NB4 (cell line): ENCODE measurements at regions not wholly inside any gene's neighbourhood (a gene's known extent, or its start where the extent isn't known, plus 50 kb on each side); places are given as distances from the start of the nearest gene placed in this dataset.

ENCODE experiments used
- MYC ChIP-seq: IDR thresholded peaks from 2 replicates; pipeline ENCODE4 v1.6.1; 2011; ENCODE audit warnings: low read depth, low read length
- POLR2A ChIP-seq: IDR thresholded peaks from 2 replicates; pipeline ENCODE4 v1.6.1; 2011; ENCODE audit warnings: mild to moderate bottlenecking; ENCODE audit not compliant: insufficient read length; ENCODE audit errors: extremely low read depth
- TF ChIP-seq, protein P1 (sequence below): IDR thresholded peaks from 2 replicates; pipeline ENCODE4 v1.6.1; 2011; ENCODE audit warnings: low read depth, low read length
- TF ChIP-seq, protein P2 (sequence below): IDR thresholded peaks from one replicate; pipeline ENCODE4 v1.5.1; 2012; ENCODE audit warnings: low read depth, low read length

DNA sequence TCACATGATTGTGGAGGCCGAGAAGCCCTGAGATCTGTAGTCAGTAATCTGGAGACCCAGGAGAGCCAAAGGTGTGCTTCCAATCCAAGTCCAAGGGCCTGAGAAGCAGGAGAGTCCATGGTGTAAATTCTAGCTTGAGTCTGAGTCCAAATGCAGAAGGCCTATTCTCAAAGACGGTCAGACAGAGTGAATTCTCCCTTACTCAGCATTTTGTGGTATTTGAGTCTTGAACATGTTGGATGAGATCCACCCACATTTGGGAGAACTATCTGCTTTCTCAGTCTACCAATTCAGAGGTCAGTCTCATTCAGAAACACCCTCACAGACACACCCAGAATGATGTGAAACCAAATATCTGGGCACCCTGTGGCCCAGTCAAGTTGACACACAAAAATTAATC lies 128.8 kb upstream of the PTCH1 start:
- TF ChIP-seq, protein P1, sequence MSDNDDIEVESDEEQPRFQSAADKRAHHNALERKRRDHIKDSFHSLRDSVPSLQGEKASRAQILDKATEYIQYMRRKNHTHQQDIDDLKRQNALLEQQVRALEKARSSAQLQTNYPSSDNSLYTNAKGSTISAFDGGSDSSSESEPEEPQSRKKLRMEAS = no peak
- TF ChIP-seq, protein P2, sequence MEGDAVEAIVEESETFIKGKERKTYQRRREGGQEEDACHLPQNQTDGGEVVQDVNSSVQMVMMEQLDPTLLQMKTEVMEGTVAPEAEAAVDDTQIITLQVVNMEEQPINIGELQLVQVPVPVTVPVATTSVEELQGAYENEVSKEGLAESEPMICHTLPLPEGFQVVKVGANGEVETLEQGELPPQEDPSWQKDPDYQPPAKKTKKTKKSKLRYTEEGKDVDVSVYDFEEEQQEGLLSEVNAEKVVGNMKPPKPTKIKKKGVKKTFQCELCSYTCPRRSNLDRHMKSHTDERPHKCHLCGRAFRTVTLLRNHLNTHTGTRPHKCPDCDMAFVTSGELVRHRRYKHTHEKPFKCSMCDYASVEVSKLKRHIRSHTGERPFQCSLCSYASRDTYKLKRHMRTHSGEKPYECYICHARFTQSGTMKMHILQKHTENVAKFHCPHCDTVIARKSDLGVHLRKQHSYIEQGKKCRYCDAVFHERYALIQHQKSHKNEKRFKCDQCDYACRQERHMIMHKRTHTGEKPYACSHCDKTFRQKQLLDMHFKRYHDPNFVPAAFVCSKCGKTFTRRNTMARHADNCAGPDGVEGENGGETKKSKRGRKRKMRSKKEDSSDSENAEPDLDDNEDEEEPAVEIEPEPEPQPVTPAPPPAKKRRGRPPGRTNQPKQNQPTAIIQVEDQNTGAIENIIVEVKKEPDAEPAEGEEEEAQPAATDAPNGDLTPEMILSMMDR = no peak
- TF ChIP-seq POLR2A = no peak
- TF ChIP-seq MYC = no peak
